Fibroblast of mammary gland (primary cell): ENCODE measurements at regions not wholly inside any gene's neighbourhood (a gene's known extent, or its start where the extent isn't known, plus 50 kb on each side); places are given as distances from the start of the nearest gene placed in this dataset.

Experiments used
- DNase-seq: peaks from one replicate; pipeline ENCODE4 v3.0.0-alpha.2; 2010; ENCODE audit warnings: low read depth
- H3K4me3 ChIP-seq: 2 replicates; pipeline ENCODE4 v1.5.1; 2011; ENCODE audit warnings: low read depth, mild to moderate bottlenecking, low read length, moderate library complexity; ENCODE audit not compliant: control insufficient read depth
- TF ChIP-seq, protein P1 (sequence below): conservative IDR thresholded peaks from 2 replicates; pipeline ENCODE4 v1.5.1; 2011; ENCODE audit warnings: low read depth, low read length, inconsistent platforms; ENCODE audit not compliant: control insufficient read depth, insufficient read depth

DNA sequence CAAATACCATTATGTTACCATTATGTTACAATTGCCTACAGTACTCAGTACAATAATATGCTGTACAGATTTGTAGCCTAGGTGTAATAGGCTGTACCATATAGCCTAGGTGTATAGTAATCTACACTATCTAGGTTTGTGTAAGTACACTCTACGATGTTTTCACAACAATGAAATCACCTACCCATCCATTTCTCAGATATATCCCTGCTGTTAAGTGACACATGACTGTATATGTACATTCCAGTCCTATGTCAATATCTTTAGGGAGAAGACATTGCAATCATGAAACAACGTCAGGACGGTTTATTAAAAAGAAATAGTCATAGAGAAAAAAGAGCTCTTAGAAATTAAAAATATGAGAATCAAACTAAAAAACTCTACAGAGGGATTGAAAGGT lies 119.0 kb upstream of the CDC42EP3 start:
- no peak for DNase-seq
- TF ChIP-seq, protein P1, sequence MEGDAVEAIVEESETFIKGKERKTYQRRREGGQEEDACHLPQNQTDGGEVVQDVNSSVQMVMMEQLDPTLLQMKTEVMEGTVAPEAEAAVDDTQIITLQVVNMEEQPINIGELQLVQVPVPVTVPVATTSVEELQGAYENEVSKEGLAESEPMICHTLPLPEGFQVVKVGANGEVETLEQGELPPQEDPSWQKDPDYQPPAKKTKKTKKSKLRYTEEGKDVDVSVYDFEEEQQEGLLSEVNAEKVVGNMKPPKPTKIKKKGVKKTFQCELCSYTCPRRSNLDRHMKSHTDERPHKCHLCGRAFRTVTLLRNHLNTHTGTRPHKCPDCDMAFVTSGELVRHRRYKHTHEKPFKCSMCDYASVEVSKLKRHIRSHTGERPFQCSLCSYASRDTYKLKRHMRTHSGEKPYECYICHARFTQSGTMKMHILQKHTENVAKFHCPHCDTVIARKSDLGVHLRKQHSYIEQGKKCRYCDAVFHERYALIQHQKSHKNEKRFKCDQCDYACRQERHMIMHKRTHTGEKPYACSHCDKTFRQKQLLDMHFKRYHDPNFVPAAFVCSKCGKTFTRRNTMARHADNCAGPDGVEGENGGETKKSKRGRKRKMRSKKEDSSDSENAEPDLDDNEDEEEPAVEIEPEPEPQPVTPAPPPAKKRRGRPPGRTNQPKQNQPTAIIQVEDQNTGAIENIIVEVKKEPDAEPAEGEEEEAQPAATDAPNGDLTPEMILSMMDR: no peak
- H3K4me3 ChIP-seq: no peak overlapping the region

DNA sequence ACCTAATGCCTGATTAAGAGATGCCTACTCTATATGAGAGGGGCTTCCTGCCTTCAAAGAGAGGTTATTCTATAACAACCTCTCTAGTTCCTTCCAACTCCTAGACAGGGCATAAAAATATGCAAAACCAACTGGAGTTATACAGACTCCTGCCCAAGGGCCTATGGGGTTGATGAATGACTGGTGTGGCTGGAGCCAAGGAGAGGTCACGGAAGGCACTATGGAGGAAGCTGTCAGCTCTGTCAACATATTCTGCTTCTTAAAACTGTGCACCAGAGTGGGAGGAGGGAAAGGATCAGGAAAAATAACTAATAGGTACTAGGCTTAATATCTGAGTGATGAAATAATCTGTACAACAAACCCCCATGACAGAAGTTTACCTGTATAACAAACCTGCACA lies 120.9 kb upstream of the CDC42EP3 start:
- DNase-seq: no peak
- TF ChIP-seq, protein P1: no peak
- no peak overlapping the region for H3K4me3 ChIP-seq

DNA sequence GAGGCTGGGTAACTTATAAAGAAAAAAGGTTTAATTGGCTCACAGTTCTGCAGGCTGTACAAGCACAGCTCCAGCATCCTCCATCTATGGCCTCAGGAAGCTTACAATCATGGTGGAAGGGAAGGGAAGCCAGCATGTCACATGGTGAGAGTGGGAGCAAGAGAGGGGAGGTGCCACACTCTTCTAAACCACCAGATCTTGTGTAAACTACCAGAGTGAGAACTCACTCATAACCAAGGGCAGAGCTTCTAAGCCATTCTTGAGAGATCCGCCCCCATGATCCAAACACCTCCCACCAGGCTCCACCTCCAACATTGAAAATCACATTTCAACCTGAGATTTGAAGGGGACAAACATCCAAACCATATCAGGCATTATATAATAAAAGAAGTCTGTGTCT lies 121.6 kb upstream of the CDC42EP3 start:
- TF ChIP-seq, protein P1: no peak
- no peak for DNase-seq
- no peak overlapping the region for H3K4me3 ChIP-seq

DNA sequence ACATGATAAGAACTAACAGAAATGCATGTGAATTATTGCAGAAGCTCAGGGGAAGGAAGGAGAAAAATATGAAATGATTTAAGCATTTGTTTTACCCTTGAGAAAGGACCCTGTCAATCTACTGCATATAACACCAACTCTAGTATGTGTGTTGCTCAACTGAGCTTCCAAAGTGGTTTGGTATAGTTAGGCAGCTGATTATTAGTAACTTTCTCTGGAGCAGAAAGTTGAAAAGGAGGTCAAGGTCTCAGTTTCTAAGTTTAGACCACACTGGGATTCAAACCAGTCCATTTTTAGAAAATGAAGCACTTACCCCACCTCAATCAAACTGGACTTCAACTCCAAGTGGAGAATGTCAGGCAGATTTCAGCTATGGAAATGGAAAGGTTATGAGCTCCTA lies 123.3 kb upstream of the CDC42EP3 start:
- DNase-seq: peak; percentile 17
- H3K4me3 ChIP-seq: no peak overlapping the region
- TF ChIP-seq, protein P1: no peak

DNA sequence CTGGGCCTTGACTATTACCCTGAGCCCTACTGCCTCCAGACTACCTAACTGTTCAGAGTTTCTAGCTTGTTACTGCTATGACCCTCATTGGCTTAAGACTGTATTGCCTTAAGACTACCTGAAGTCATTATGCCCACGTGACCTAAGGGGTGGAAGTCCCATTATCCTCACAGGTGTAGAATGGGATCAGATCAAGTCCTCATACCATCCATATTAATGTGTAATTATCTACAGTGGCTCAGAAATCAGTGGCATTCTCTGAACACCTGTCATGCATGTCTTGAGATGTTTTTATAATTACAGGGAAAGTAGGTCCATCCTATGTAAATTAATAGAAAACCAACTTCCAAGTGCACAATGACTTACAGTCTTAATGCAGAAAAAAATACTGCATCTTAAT lies 124.0 kb upstream of the CDC42EP3 start:
- TF ChIP-seq, protein P1: no peak
- DNase-seq: no peak
- no peak overlapping the region for H3K4me3 ChIP-seq

DNA sequence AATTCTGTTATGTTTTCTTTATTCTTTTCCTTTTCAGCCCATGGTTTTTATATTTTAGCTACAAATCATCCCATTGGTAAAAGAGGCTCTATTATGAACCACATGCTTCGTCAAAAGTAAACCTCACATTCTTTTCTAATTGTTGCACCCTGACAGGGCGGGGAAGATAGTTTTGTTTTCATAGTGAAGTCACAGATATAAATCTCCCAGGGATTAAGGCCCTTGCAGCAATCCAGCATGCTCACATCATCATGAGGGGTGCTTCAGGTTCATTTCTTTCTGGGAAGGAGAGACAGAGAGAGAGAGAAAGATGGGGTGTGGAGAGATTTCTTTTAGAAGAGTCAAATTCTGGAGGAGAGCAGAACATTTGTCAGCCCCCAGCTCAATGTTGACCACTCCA lies 124.5 kb upstream of the CDC42EP3 start:
- TF ChIP-seq, protein P1: no peak
- peak; percentile 64 for DNase-seq
- H3K4me3 ChIP-seq: no peak overlapping the region

DNA sequence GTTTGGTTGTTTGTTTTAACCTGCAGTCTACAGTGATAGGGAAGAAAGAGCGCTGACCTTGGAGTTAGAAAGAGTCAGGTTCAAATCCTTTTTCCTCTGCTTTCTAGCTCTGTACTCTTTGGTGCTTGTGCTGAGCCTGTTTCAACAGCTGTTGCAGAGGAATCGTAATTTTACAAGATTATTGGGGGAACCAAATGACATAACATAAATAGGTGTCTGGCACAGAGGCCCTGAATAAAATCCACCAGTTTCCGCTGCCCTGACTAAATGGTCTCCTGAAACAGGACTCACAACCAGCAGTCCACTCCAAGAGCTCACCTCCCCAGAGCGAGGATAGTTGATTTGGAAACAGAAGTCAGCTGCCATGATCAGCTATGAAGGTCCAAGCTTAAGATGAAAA lies 125.0 kb upstream of the CDC42EP3 start:
- TF ChIP-seq, protein P1: no peak
- no peak for DNase-seq
- no peak overlapping the region for H3K4me3 ChIP-seq
